Lung (tissue), 11 donors: ENCODE measurements at regions not wholly inside any gene's neighbourhood (a gene's known extent, or its start where the extent isn't known, plus 50 kb on each side); places are given as distances from the start of the nearest gene placed in this dataset.

Experiments
- ATAC-seq: fragments of 200-7000 bp; cut with Tn5 transposase; one replicate; pipeline ENCODE4 v1.9.1; 2020; ENCODE audit warnings: moderate number of reproducible peaks; ENCODE audit not compliant: insufficient read depth, low FRiP score
- DNase-seq, 3 donors: peaks; one replicate each; pipeline ENCODE4 v3.0.0-alpha.2; 2013 to 2017
- H3K27ac ChIP-seq, 2 donors: one replicate each; pipeline ENCODE4 v1.5.1; 2013; ENCODE audit warnings: mild to moderate bottlenecking in 2 of 2, moderate library complexity in 2 of 2, control low read depth in 1 of 2, inconsistent platforms in 1 of 2, low read depth in 1 of 2, low read length in 1 of 2
- H3K27me3 ChIP-seq, 3 donors: one replicate each; pipeline ENCODE4 v1.5.1; 2013; ENCODE audit warnings: low read length in 2 of 3; ENCODE audit not compliant: control insufficient read depth in 3 of 3, insufficient read depth in 3 of 3
- H3K36me3 ChIP-seq, 4 donors: one replicate each; pipeline ENCODE4 v1.5.1; 2013; ENCODE audit warnings: low read length in 4 of 4, mild to moderate bottlenecking in 1 of 4, moderate library complexity in 1 of 4; ENCODE audit not compliant: control insufficient read depth in 4 of 4, insufficient read depth in 4 of 4
- H3K4me1 ChIP-seq, 5 donors: one replicate each; pipeline ENCODE4 v1.5.1; 2013; ENCODE audit warnings: low read length in 5 of 5, mild to moderate bottlenecking in 2 of 5, moderate library complexity in 1 of 5; ENCODE audit not compliant: control insufficient read depth in 5 of 5, insufficient read depth in 5 of 5
- H3K4me3 ChIP-seq: one replicate; pipeline ENCODE4 v1.5.1; 2013; ENCODE audit warnings: mild to moderate bottlenecking, control low read depth, moderate library complexity
- H3K9ac ChIP-seq, 2 donors: one replicate each; pipeline ENCODE4 v1.5.1; 2013; ENCODE audit warnings: low read length in 2 of 2, control low read depth in 1 of 2; ENCODE audit not compliant: insufficient read depth in 1 of 2
- H3K9me3 ChIP-seq, 4 donors: one replicate each; pipeline ENCODE4 v1.5.1; 2013; ENCODE audit warnings: low read length in 3 of 4, mild to moderate bottlenecking in 1 of 4, moderate library complexity in 1 of 4; ENCODE audit not compliant: control insufficient read depth in 4 of 4, insufficient read depth in 3 of 4
- WGBS, 2 donors: extraction: QIAGEN DNeasy Blood & Tissue Kit; methylation state at CpG; one replicate each; pipeline ENCODE4 v1.1.7; 2013; 5-methylcytosine and 5-hydroxymethylcytosine counted together
- TF ChIP-seq, protein P1 (sequence below): IDR thresholded peaks from 2 replicates; pipeline ENCODE4 v1.5.1; 2012; ENCODE audit warnings: mild to moderate bottlenecking; ENCODE audit errors: control extremely low read depth, extremely low read depth
- donor health status: control.
- donor health status: control.
- donor health status: Bipolar disorder and iron deficiency.
- donor health status: healthy.
- donor health status: DM: yes; HTN: yes; CAD: no.

DNA sequence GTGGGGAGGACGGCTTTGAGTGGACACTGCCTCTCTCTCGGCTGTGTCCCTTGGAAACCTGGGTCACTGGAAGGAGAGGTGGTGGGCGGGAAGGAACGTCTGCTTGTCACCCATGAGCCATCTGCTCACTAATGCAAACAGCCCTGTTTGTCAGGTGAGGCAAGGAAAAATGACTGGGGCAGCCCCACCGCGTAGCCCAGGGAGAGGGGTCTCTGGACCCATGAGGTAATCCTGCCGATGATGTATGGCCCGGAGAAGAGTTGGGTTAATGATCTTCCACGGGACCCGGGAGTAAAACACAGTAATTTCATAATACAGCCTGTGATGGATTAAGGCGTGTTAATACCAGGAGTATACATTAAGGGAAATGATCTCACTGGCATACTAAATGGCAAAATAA is 197.0 kb downstream of the CYLD start:
- Histone ChIP-seq H3K9ac (no peak overlapping the region), H3K4me1 (peaks cover 0 to 2% (median 0%) of the 10 kb centered on the region in 5 donors), H3K4me3 (no peak overlapping the region), H3K27me3 (peaks cover 0 to 4% (median 0%) of the 10 kb centered on the region in 3 donors), H3K9me3 (no peaks in the 10 kb centered on the region), H3K36me3 (no peaks in the 10 kb centered on the region), H3K27ac (no peak overlapping the region)
- no peak for DNase-seq
- TF ChIP-seq, protein P1, sequence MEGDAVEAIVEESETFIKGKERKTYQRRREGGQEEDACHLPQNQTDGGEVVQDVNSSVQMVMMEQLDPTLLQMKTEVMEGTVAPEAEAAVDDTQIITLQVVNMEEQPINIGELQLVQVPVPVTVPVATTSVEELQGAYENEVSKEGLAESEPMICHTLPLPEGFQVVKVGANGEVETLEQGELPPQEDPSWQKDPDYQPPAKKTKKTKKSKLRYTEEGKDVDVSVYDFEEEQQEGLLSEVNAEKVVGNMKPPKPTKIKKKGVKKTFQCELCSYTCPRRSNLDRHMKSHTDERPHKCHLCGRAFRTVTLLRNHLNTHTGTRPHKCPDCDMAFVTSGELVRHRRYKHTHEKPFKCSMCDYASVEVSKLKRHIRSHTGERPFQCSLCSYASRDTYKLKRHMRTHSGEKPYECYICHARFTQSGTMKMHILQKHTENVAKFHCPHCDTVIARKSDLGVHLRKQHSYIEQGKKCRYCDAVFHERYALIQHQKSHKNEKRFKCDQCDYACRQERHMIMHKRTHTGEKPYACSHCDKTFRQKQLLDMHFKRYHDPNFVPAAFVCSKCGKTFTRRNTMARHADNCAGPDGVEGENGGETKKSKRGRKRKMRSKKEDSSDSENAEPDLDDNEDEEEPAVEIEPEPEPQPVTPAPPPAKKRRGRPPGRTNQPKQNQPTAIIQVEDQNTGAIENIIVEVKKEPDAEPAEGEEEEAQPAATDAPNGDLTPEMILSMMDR = no peak
- WGBS, 2 donors = 63 to 75% methylated on average over 11 of the region's 11 CpGs
- no peak for ATAC-seq

DNA sequence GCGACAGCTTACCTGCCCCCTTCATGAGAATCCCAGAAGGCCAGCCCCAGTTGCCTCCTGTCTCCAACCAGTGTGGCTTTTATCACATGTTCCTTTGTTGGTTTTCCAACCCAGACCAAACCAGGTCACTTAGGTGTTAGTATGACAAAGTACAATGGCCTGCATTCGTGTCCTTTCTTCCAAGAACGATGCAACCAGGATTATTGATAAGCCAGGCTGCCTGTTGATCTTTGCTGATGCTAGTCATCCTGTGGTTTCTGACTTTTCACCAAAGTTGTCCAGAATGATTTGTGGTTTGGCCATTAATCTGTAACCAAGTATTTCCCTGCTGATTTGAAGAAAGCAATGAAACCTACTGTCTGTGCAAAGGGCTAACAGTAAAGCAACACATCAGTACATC is 191.4 kb downstream of the CYLD start:
- peaks cover 0 to 2% (median 0%) of the 10 kb centered on the region in 5 donors for H3K4me1 ChIP-seq
- H3K27me3 ChIP-seq = no peaks in the 10 kb centered on the region
- WGBS, 2 donors = 80 to 86% methylated on average over 3 of the region's 3 CpGs
- ATAC-seq (no peak), DNase-seq (no peak)
- H3K27ac ChIP-seq = no peak overlapping the region
- TF ChIP-seq, protein P1 = no peak
- H3K36me3 ChIP-seq = no peaks in the 10 kb centered on the region
- no peak overlapping the region for H3K4me3 ChIP-seq
- no peaks in the 10 kb centered on the region for H3K9me3 ChIP-seq
- no peak overlapping the region for H3K9ac ChIP-seq

DNA sequence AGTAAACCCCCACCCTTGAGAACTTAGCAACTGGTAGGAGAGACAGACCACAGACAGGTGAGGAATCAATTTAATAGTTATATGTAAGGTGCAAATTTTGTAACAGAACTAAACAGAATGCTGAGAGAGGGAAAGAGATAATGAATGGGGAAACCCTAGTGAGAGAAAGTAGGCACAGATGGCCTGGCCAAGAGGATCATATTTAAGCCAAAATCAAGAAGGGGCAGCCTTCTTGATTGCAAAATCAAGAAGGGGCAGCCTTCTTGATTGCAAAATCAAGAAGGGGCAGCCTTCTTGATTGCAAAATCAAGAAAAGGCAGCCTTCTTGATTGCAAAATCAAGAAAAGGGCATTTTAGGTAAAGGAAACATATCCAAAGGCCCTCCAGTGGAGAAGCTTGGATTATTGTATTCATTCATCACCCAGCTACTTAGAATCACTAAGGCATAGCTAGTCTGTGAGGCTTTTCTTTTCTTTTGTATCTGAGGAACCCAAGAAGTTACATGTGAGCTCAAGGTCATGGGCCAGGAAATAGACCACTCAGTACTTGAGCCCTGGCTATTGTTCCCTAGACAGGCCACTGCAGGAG is 190.6 kb downstream of the CYLD start:
- no peaks in the 10 kb centered on the region for H3K36me3 ChIP-seq
- H3K4me3 ChIP-seq = no peak overlapping the region
- TF ChIP-seq, protein P1 = no peak
- ATAC-seq (no peak), DNase-seq (no peak)
- H3K27me3 ChIP-seq = no peaks in the 10 kb centered on the region
- no peak overlapping the region for H3K27ac ChIP-seq
- no peaks in the 10 kb centered on the region for H3K9me3 ChIP-seq
- peaks cover 0 to 2% (median 0%) of the 10 kb centered on the region in 5 donors for H3K4me1 ChIP-seq
- no peak overlapping the region for H3K9ac ChIP-seq

DNA sequence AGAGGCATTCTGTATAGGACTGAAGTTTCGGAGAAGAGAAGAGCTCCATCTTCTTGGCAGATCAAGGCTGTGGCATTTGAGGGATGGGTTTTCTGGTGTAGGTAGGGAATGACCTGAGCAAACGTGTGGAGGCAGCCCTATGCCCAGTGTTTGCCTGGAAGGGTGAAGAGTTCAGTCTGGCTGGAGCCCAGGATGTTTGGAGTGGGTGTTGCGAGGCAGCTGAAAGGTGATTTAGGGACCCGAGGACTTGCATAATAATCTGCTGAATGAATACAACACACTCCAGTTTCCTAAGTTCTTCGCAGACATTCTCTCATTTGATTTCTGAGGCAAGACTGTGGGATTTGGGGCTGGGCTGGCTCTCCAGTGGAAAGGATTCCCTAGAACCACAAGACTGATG is 186.2 kb downstream of the CYLD start:
- WGBS, 2 donors = 54 to 73% methylated on average over 5 of the region's 5 CpGs
- H3K4me1 ChIP-seq = no peaks in the 10 kb centered on the region
- no peaks in the 10 kb centered on the region for H3K9me3 ChIP-seq
- no peaks in the 10 kb centered on the region for H3K27me3 ChIP-seq
- ATAC-seq (peak; percentile 69), DNase-seq (peak in 1 of 3 donors; percentile 17)
- no peak overlapping the region for H3K4me3 ChIP-seq
- H3K27ac ChIP-seq = no peak overlapping the region
- H3K9ac ChIP-seq = no peak overlapping the region
- no peaks in the 10 kb centered on the region for H3K36me3 ChIP-seq
- TF ChIP-seq, protein P1 = no peak
